NCI-H524 treated with DMSO at 0.1 percent for 48 hours (cell line): ENCODE measurements at regions not wholly inside any gene's neighbourhood (a gene's known extent, or its start where the extent isn't known, plus 50 kb on each side); places are given as distances from the start of the nearest gene placed in this dataset.
"Not testable (repeated sequence)": the region's sequence is repeated elsewhere in the genome, so short reads cannot be mapped to it uniquely, and the experiment has no call there.

Experiments used
- DNase-seq: peaks from one replicate; lab custom pipeline; 2025; lab: John Stamatoyannopoulos, UW

DNA sequence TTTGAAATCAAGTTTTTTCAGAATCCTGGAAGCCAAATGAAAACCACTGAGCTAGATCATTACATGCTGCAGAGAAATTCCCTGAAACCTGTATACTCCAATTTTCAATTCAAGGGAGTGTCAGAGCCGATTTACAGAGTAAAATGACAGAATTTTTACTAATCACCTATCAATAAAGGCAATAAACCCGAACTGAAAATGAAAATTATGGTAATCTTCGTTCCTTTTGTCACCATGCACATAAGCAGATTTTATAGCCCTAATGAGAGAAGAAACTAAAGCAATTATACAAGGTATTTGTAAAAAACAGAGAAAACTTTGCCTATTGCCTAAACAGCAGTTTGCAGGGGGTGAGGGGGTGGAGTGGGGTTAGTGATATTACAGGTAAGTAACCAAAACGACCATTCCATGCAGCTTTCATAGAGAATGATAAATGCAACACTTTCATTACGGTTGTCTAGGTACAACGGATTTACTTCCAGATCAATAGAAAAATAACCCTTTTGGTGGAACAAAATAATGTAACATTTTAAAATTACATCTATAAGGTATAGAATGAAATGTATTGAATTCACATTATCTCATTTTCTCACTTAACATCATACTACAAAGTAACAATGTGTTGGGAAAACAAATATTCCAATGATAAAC is 115.2 kb upstream of the BEND6 start:
- no peak for DNase-seq

GRCh38 chr6:56838965-56839364 is 115.9 kb upstream of the BEND6 start:
- DNase-seq = no peak

DNA sequence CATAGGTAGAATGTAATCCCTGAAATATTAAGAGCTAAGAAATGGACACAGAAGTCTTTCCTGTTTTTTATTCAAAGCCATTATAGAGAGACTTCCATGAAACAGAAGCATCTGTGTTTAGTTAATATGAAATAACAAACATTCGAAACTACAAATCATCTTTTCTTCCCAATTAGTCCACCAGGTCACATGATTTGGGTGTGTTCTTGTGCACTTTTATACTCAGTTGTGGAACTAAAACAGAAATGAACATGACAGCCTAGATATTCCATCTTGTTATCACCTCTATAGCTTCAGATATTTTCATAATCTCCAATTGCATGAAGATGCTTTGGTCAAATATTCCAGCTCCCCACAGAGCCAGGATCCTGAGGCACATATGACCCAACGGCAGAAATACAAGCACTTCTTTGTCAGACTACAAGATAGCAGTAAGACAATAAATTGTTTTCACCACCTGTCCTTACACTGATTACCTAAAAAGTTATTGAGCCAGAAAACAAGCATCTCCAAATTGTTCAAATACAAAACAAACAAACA is 116.8 kb upstream of the BEND6 start:
- DNase-seq = no peak

DNA sequence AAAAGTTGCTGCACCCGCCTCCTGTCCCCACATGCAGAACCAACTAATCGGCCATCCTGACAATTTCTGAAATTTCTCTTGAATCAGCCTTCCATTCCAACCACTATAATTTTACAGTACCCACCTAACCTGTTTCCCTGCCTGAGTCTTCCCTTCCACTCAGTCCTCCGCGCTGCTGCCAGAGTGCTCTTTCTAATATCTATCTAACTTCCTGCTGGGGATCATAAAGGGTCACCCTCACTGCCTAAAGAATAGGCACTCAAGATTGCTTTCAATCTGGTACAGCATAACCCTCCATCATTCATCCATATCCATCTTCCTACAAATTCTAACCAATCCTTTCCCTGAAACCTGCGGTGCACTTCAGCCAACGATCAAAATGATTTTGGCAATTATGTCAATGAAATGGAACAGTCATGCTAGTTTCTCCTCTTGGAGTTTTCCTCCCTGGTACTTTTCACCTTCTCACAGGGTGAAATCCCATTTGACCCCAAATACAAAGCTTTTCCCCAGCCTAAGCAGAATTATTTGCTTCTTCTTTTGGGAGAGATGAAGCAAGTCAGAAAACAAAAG is 117.5 kb upstream of the BEND6 start:
- no peak for DNase-seq

DNA sequence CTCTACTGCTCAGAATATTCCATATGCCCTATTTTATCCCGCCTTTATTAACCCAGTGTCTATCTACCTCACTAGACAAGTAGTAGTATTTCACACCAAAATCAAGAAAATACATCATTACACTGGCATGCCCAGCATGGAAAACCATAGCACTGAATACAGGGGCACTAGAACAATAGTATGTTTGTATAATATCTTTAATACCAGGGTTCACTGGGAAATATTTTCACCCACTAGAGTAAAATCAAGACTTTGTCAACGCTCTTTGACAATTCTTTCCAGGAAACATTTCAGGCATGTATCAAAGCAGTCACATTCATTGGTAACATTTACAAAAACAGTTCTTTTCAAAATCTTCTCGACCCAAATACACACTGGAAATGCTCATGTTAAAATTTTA is 119.3 kb upstream of the BEND6 start:
- DNase-seq = no peak

DNA sequence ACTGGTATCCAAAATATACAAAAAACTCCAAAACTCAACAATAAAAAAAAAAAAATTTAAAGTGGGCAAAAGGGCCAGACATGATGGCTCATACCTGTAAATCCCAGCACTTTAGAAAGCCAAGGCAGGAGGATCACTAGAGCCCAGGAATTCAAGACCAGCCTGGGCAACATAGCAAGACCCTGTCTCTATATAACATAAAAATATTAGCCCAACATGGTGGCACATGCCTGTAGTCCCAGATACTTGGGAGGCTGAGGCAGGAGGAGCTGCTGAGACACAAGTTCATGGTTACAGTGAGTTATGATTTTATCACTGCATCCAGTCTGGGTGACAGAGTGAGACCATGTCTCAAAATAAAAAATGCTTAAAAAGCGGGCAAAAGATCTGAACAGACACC is 121.0 kb upstream of the BEND6 start:
- DNase-seq = no peak

GRCh38 chr6:56833127-56833791 is 121.6 kb upstream of the BEND6 start:
- no peak for DNase-seq

- no peak for DNase-seq
These were observed 122.7 kb upstream of the BEND6 start for GRCh38 chr6:56832225-56832624.

DNA sequence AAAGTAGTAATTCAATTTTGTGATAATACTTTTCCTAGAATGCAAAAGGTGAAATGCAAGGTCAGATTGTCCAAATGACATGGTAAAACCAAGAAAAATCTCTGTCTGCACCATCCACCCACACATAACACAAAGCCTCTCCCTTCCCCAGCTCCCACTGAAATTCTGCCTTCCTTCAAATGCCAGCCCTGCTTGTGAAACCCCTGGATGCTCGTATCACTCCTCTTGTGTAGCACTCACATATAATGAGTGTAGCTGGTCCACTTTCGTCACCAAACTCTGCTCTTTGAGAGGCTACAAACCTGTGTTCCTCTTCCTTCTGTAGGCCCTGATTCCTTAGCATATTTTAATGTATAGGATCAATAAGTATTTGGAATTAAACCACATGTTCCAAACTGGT is 123.6 kb upstream of the BEND6 start:
- no peak for DNase-seq

DNA sequence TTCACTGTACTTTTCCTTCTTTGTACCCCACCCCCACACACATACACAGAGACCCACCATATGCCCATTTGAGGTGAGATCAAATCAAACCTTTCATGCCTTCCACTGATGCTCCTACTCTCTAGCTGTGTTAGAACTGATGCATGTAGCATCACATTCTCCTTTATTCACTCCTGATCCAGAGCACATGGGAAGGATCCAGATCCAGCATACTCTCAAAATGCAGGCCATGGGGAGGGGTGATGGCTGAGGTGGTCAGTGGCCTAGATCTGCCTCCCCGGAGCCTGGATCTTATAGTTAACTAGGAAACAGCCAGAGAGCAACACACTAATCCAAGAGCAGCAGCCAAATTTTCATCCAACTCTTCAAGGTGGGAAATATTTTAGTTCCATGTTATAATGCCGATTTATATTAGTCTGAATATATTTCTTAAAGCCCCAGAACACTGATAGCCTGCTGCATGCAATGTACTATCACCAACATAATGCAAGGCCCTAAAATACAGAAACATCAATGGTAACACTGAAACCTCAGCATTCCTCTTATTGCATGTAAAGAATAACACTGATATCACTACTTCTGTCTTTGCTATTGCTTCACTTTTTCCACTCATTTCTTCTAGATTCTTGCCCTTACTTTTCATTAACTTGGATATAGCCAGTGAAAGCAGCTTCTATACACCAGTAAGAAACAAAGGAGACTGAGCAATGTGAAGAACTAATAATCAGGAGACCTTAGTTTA is 126.8 kb upstream of the BEND6 start:
- no peak for DNase-seq

DNA sequence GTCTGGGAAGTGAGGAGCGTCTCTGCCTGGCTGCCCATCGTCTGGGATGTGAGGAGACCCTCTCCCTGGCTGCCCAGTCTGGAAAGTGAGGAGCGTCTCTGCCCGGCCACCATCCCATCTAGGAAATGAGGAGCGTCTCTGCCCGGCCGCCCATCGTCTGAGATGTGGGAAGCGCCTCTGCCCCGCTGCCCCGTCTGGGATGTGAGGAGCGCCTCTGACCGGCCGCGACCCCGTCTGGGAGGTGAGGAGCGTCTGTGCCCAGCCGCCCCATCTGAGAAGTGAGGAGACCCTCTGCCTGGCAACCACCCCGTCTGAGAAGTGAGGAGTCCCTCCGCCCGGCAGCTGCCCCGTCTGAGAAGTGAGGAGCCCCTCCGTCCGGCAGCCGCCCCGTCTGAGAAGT is 130.5 kb upstream of the BEND6 start:
- DNase-seq = not testable (repeated sequence)

DNA sequence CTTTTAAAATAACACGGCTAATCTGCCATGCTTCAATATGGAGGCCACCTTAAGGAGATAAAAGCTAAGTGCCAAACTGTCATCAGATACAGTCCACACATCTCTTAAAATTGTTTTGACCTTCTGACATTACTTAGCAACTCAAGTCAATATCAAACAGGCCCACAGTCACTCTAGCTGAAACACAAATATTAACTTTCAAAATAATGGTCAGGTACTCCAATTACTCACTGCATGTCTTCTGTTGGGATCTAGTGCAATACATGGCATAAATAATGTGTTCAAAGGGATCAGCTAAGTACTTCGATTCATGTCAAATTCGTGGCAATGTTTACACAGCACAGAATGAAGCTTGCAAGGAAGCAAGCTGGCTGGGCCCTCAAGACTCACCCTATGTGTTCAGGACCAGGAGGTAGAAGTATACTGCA is 133.9 kb upstream of the BEND6 start:
- DNase-seq = peak; percentile 56

DNA sequence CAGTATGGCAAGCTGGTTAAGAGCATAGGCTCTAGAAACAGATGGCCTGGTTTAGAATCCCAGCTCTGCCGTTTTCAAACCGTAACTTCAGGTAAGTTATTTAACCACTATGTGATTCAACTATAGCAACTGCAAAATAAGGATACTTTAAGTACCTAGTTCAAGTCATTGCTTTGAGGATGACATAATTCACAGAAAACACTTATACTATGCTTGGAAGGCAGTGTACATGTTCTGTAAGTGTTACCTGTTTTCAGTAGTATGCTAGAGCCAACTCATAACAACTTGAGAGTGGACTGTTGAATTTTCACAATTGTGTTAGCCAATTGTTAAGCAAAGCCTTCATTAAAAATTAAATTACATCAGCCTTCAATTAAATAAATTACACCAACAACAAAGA is 134.8 kb upstream of the BEND6 start:
- peak; percentile 20 for DNase-seq

GRCh38 chr6:56819604-56820003 is 135.3 kb upstream of the BEND6 start:
- DNase-seq = no peak

- DNase-seq = peak; percentile 54
These were observed 138.5 kb upstream of the BEND6 start for GRCh38 chr6:56816370-56816769.

DNA sequence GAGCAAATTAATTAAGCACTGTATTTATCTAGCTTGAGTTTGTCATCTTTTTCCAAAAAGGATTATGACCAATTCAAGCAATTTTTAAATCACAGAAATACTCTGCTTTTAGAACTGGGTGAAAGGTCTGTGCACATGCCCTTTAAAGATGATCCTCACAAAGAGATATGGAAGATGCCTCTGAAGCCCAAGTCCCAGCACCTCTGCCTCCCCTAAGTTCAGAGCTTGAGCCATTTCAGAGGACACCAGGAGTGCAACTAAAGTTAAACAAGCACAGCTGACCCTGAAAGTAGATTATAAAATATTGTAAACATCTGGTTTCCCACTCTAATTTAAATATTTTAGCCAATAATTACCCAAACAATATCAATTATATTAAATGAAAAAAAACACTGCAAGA is 139.5 kb upstream of the BEND6 start:
- no peak for DNase-seq

- DNase-seq = no peak
These were observed 140.1 kb upstream of the BEND6 start for GRCh38 chr6:56814802-56815201.

GRCh38 chr6:56814308-56814707 is 140.6 kb upstream of the BEND6 start:
- DNase-seq = no peak

DNA sequence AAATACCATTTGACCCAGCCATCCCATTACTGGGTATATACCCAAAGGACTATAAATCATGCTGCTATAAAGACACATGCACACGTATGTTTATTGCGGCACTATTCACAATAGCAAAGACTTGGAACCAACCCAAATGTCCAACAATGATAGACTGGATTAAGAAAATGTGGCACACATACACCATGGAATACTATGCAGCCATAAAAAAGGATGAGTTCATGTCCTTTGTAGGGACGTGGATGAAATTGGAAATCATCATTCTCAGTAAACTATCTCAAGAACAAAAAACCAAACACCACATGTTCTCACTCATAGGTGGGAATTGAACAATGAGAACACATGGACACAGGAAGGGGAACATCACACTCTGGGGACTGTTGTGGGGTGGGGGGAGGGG is 142.1 kb upstream of the BEND6 start:
- DNase-seq = not testable (repeated sequence)

GRCh38 chr6:56808871-56809359 is 146.0 kb upstream of the BEND6 start:
- DNase-seq = peak; percentile 34

DNA sequence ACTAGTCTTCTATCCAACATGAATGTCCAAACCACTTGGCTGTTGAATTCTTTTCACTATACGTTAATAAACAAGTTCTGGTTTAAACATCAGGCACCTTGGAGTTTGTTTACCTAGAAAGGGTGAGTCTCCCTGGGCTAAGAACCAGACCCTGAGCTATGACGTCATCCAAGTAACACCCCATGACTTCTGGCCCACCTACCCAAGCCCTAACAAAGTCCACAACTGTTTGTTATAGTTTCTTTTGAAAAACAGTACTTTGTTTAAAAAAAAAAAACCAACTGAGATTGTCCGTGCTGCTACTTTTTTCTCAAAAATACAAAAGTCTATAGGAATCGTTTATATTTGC is 146.9 kb upstream of the BEND6 start:
- DNase-seq = no peak

- no peak for DNase-seq
These were observed 147.4 kb upstream of the BEND6 start for GRCh38 chr6:56807326-56807988.
